ENCODE measurements at regions not wholly inside any gene's neighbourhood (a gene's known extent, or its start where the extent isn't known, plus 50 kb on each side); places are given as distances from the start of the nearest gene placed in this dataset.

- H2AFZ ChIP-seq (ENCODE audit: low read depth, low read length): peak overlapping the region; percentile 39; the same call in 1 of the 2 replicates
- peaks cover 20% of the 10 kb centered on the region for H3K36me3 ChIP-seq (ENCODE audit: control insufficient read depth, insufficient read depth, low read length)
- CTCF ChIA-PET (ENCODE audit: low intra/inter-chr PET ratio): no interaction called here
- intact Hi-C loops (cut with micrococcal nuclease): loop anchor here (10.0 kb wide), 2 partner anchors 56 to 104 kb away; no protein-coding TSS in a partner anchor
- no peak overlapping the region for H3K4me3 ChIP-seq
- H3K4me1 ChIP-seq (replicated peaks in 1 of 2; ENCODE audit: control insufficient read depth in 2 of 2, insufficient read depth in 2 of 2, low read length in 2 of 2): peaks cover 6 to 9% of the 10 kb centered on the region in 2 experiments; a peak in 4 of 5 replicates
- ATAC-seq (peak; percentile 93), FAIRE-seq (peak; percentile 94), DNase-seq (ENCODE audit: extremely low read depth in 1 of 4, low spot score in 3 of 4) (peak; percentile 17 to 85 (median 44))
- POLR2A ChIA-PET: interaction anchor here (1.6 kb wide), 1 partner anchor 16 kb away, joined by 10 read pairs; no protein-coding TSS in a partner anchor
- no peaks in the 10 kb centered on the region for H4K20me1 ChIP-seq (replicated peaks; ENCODE audit: control insufficient read depth, insufficient read depth, low read length)
- H3K9me1 ChIP-seq (ENCODE audit: control insufficient read depth, insufficient read depth, low read length): no peaks in the 10 kb centered on the region
- H3K27ac ChIP-seq (ENCODE audit: extremely low read depth, low read depth, low read length): peak overlapping the region; percentile 80
- no peak overlapping the region for H3K4me2 ChIP-seq (ENCODE audit: insufficient read depth, low read length)
- WGBS (ENCODE audit: insufficient coverage, low coverage, missing lambda C conversion rate): 0% methylated on average over 2 of the region's 2 CpGs
- peaks cover 15% of the 10 kb centered on the region; the same call in 1 of the 2 replicates for H3K9me3 ChIP-seq (replicated peaks; ENCODE audit: control insufficient read depth, insufficient read depth, low read depth, low read length)
- peak overlapping the region in 1 of 2 experiments; percentile 39; a peak in 2 of 4 replicates for H3K9ac ChIP-seq (ENCODE audit: insufficient read depth in 1 of 2, low read depth in 2 of 2, low read length in 2 of 2)
- in situ Hi-C loops (cut with MboI): no loop called here
- no peaks in the 10 kb centered on the region for H3K27me3 ChIP-seq (ENCODE audit: control insufficient read depth in 2 of 2, insufficient read depth in 2 of 2, low read length in 2 of 2)
- BruUV-seq (replicated peaks): no TSS peak
- peaks cover 77% of the 10 kb centered on the region for H3K79me2 ChIP-seq (ENCODE audit: control insufficient read depth, insufficient read depth, low read length)
- peak; percentile 79 for TF ChIP-seq SMARCE1 (IDR thresholded peaks at IDR 0.05)
- TF ChIP-seq ZNF449 (CRISPR knock-in tag; IDR thresholded peaks at IDR 0.05): no peak
- TF ChIP-seq EP400 (IDR thresholded peaks at IDR 0.05): peak; percentile 54; the same call in 1 of the 2 replicates
- TF ChIP-seq ZBTB1 (CRISPR knock-in tag; IDR thresholded peaks at IDR 0.05; ENCODE audit: borderline replicate concordance, low read depth): no peak
- peak; percentile 96 for TF ChIP-seq ARID2 (IDR thresholded peaks at IDR 0.05)
- TF ChIP-seq TEAD4 (IDR thresholded peaks at IDR 0.05; ENCODE audit: low read length): peak; percentile 85
- TF ChIP-seq TEAD4 (CRISPR knock-in tag; IDR thresholded peaks at IDR 0.05; ENCODE audit: borderline replicate concordance): no peak
- TF ChIP-seq NCOR1 (IDR thresholded peaks at IDR 0.05): peak; percentile 70
- TF ChIP-seq HNRNPLL (IDR thresholded peaks at IDR 0.05; ENCODE audit: low read depth, low read length, poor library complexity, severe bottlenecking): peak; percentile 97
- no peak for TF ChIP-seq MCM3 (IDR thresholded peaks at IDR 0.05)
- no peak for TF ChIP-seq STAG1 (CRISPR knock-in tag; IDR thresholded peaks at IDR 0.05; ENCODE audit: borderline replicate concordance)
- TF ChIP-seq ZNF3 (CRISPR knock-in tag; IDR thresholded peaks at IDR 0.05): no peak
- peak; percentile 63 for TF ChIP-seq TAL1 (IDR thresholded peaks at IDR 0.05)
- no peak for TF ChIP-seq ZNF75A (CRISPR knock-in tag; IDR thresholded peaks at IDR 0.05)
- peak; percentile 57; the same call in 1 of the 2 replicates for TF ChIP-seq MAX (CRISPR knock-in tag; IDR thresholded peaks at IDR 0.05)
- TF ChIP-seq DPF2 (IDR thresholded peaks at IDR 0.05): peak; percentile 89
- TF ChIP-seq HDGF (IDR thresholded peaks at IDR 0.05): no peak
- no peak for TF ChIP-seq ZNF699 (CRISPR knock-in tag; IDR thresholded peaks at IDR 0.05; ENCODE audit: insufficient replicate concordance)
- TF ChIP-seq CREM (IDR thresholded peaks at IDR 0.05; ENCODE audit: low read depth): peak; percentile 69
- peak; percentile 86; the same call in 1 of the 2 replicates for TF ChIP-seq CHAMP1 (IDR thresholded peaks at IDR 0.05)
- peak; percentile 67; the same call in 1 of the 2 replicates for TF ChIP-seq ETV1 (tag; conservative IDR thresholded peaks at IDR 0.05; ENCODE audit: low read depth)
- TF ChIP-seq SNIP1 (IDR thresholded peaks at IDR 0.05; ENCODE audit: low read depth): no peak
- TF ChIP-seq MAFK (IDR thresholded peaks at IDR 0.05; ENCODE audit: low read length): peak; percentile 59; the same call in 1 of the 2 replicates
- peak; percentile 75 to 80 for TF ChIP-seq TRIM24 (IDR thresholded peaks at IDR 0.05)
These were observed 550.6 kb upstream of the NECTIN3 start for GRCh38 chr3:110521019-110521418.

Measured in K562 (cell line).